ENCODE measurements at regions not wholly inside any gene's neighbourhood (a gene's known extent, or its start where the extent isn't known, plus 50 kb on each side); places are given as distances from the start of the nearest gene placed in this dataset.

- H4K20me1 ChIP-seq (ENCODE audit: low read depth), result no peaks in the 10 kb centered on the region
- no peaks in the 10 kb centered on the region for H3F3A ChIP-seq (ENCODE audit: low read depth)
- Mint-ChIP-seq H3K9me3 (no peaks in the 10 kb centered on the region), H3K36me3 (no peaks in the 10 kb centered on the region), H3K4me3 (no peak overlapping the region), H3K4me1 (peaks cover 8% of the 10 kb centered on the region), H3K27me3 (ENCODE audit: insufficient read depth, low read depth) (no peaks in the 10 kb centered on the region), H3K27ac (no peak overlapping the region)
- no peaks in the 10 kb centered on the region for H3K27me3 ChIP-seq
- H3K36me3 ChIP-seq, result no peaks in the 10 kb centered on the region
- no peaks in the 10 kb centered on the region for H3K79me2 ChIP-seq (ENCODE audit: low read depth)
- no peak overlapping the region for H3K27ac ChIP-seq
- no peak overlapping the region for H3K4me3 ChIP-seq
- H2AFZ ChIP-seq (replicated peaks), result no peak overlapping the region
- H3K4me1 ChIP-seq, result no peaks in the 10 kb centered on the region
- TF ChIP-seq EZH2phosphoT487 (IDR thresholded peaks at IDR 0.05), result no peak
- DNase-seq (ENCODE audit: low spot score), result no peak
- no peaks in the 10 kb centered on the region for H3K9me3 ChIP-seq (ENCODE audit: low read depth)
- no peak overlapping the region for H3K9ac ChIP-seq
- no peak overlapping the region for H3K4me2 ChIP-seq
Observed at GRCh38 chr2:185185044-185185443, 553.6 kb upstream of the FSIP2 start.

- Histone ChIP-seq H3K27ac (no peak overlapping the region), H3K79me2 (ENCODE audit: low read depth) (no peaks in the 10 kb centered on the region), H3K4me2 (no peak overlapping the region), H3K36me3 (no peaks in the 10 kb centered on the region), H4K20me1 (ENCODE audit: low read depth) (no peaks in the 10 kb centered on the region), H2AFZ (replicated peaks) (no peak overlapping the region), H3K4me1 (no peaks in the 10 kb centered on the region), H3K9ac (no peak overlapping the region), H3K27me3 (no peaks in the 10 kb centered on the region), H3F3A (ENCODE audit: low read depth) (no peaks in the 10 kb centered on the region), H3K4me3 (no peak overlapping the region), H3K9me3 (ENCODE audit: low read depth) (no peaks in the 10 kb centered on the region)
- H3K36me3 Mint-ChIP-seq, result no peaks in the 10 kb centered on the region
- H3K9me3 Mint-ChIP-seq, result no peaks in the 10 kb centered on the region
- no peak overlapping the region for H3K4me3 Mint-ChIP-seq
- DNase-seq (ENCODE audit: low spot score), result no peak
- no peak for TF ChIP-seq EZH2 (IDR thresholded peaks at IDR 0.05)
- TF ChIP-seq EZH2phosphoT487 (IDR thresholded peaks at IDR 0.05), result no peak
- no peak for TF ChIP-seq CTCF (IDR thresholded peaks at IDR 0.05)
- H3K27me3 Mint-ChIP-seq (ENCODE audit: insufficient read depth, low read depth), result no peaks in the 10 kb centered on the region
- peaks cover 8% of the 10 kb centered on the region for H3K4me1 Mint-ChIP-seq
- no peak overlapping the region for H3K27ac Mint-ChIP-seq
Observed at GRCh38 chr2:185187421-185187820, 551.2 kb upstream of the FSIP2 start.

- H3K27me3 ChIP-seq, result no peaks in the 10 kb centered on the region
- H3K4me3 Mint-ChIP-seq, result no peak overlapping the region
- H3K9me3 ChIP-seq (ENCODE audit: low read depth), result no peaks in the 10 kb centered on the region
- no peak overlapping the region for H3K27ac Mint-ChIP-seq
- no peak overlapping the region for H3K4me2 ChIP-seq
- peak overlapping the region; percentile 26 for H2AFZ ChIP-seq (replicated peaks)
- no peak overlapping the region for H3K27ac ChIP-seq
- H3K4me3 ChIP-seq, result no peak overlapping the region
- no peaks in the 10 kb centered on the region for H3K36me3 ChIP-seq
- peaks cover 2% of the 10 kb centered on the region for H3K27me3 Mint-ChIP-seq (ENCODE audit: insufficient read depth, low read depth)
- H4K20me1 ChIP-seq (ENCODE audit: low read depth), result no peaks in the 10 kb centered on the region
- no peaks in the 10 kb centered on the region for H3K36me3 Mint-ChIP-seq
- no peak overlapping the region for H3K9ac ChIP-seq
- H3F3A ChIP-seq (ENCODE audit: low read depth), result no peaks in the 10 kb centered on the region
- TF ChIP-seq EZH2 (IDR thresholded peaks at IDR 0.05) (no peak), CTCF (IDR thresholded peaks at IDR 0.05) (no peak), EZH2phosphoT487 (IDR thresholded peaks at IDR 0.05) (no peak)
- DNase-seq (ENCODE audit: low spot score), result peak; percentile 8
- no peaks in the 10 kb centered on the region for H3K79me2 ChIP-seq (ENCODE audit: low read depth)
- peaks cover 8% of the 10 kb centered on the region for H3K4me1 Mint-ChIP-seq
- H3K9me3 Mint-ChIP-seq, result no peaks in the 10 kb centered on the region
- H3K4me1 ChIP-seq, result no peaks in the 10 kb centered on the region
Observed at GRCh38 chr2:185188656-185189055, 549.9 kb upstream of the FSIP2 start.

GRCh38 chr2:185201063-185201462 lies 537.5 kb upstream of the FSIP2 start:
- no peaks in the 10 kb centered on the region for H3K4me1 ChIP-seq
- H3K9me3 Mint-ChIP-seq, result no peaks in the 10 kb centered on the region
- no peaks in the 10 kb centered on the region for H3K36me3 ChIP-seq
- no peaks in the 10 kb centered on the region for H4K20me1 ChIP-seq (ENCODE audit: low read depth)
- no peak overlapping the region for H3K27ac Mint-ChIP-seq
- no peaks in the 10 kb centered on the region for H3K36me3 Mint-ChIP-seq
- no peak overlapping the region for H2AFZ ChIP-seq (replicated peaks)
- no peaks in the 10 kb centered on the region for H3K9me3 ChIP-seq (ENCODE audit: low read depth)
- no peak for DNase-seq (ENCODE audit: low spot score)
- H3K79me2 ChIP-seq (ENCODE audit: low read depth), result no peaks in the 10 kb centered on the region
- H3F3A ChIP-seq (ENCODE audit: low read depth), result no peaks in the 10 kb centered on the region
- TF ChIP-seq EZH2 (IDR thresholded peaks at IDR 0.05) (no peak), CTCF (IDR thresholded peaks at IDR 0.05) (no peak), EZH2phosphoT487 (IDR thresholded peaks at IDR 0.05) (no peak)
- no peaks in the 10 kb centered on the region for H3K27me3 ChIP-seq
- no peak overlapping the region for H3K4me3 ChIP-seq
- H3K4me1 Mint-ChIP-seq, result no peaks in the 10 kb centered on the region
- H3K4me3 Mint-ChIP-seq, result no peak overlapping the region
- H3K4me2 ChIP-seq, result no peak overlapping the region
- no peak overlapping the region for H3K27ac ChIP-seq
- no peaks in the 10 kb centered on the region for H3K27me3 Mint-ChIP-seq (ENCODE audit: insufficient read depth, low read depth)
- H3K9ac ChIP-seq, result no peak overlapping the region
